WTC11 (cell line): ENCODE measurements at regions not wholly inside any gene's neighbourhood (a gene's known extent, or its start where the extent isn't known, plus 50 kb on each side); places are given as distances from the start of the nearest gene placed in this dataset.

Experiments
- ATAC-seq: fragments of 200-7000 bp; cut with Tn5 transposase; 2 replicates; pipeline ENCODE4 v1.10.0; 2021; ENCODE audit warnings: mild to moderate bottlenecking, moderate library complexity
- CTCF ChIA-PET: fragments of 300-600 bp; sonication (Branson Sonifier 250); formaldehyde crosslinking; loops from one replicate; lab custom pipeline; 2021; ENCODE audit warnings: antibody characterized with exemption; lab: Charles Lee
- POLR2A ChIA-PET: fragments of 350-600 bp; sonication (Branson Sonifier 250); formaldehyde crosslinking; loops from one replicate; lab custom pipeline; 2021; ENCODE audit warnings: antibody characterized with exemption; lab: Charles Lee
- DNase-seq: peaks from one replicate; pipeline ENCODE4 v3.0.0; 2021; ENCODE audit warnings: low spot score
- H3K27ac Mint-ChIP-seq: 2 replicates; pipeline ENCODE4 v1.8.0; 2021; ENCODE audit warnings: mixed read lengths
- H3K27me3 Mint-ChIP-seq: 2 replicates; pipeline ENCODE4 v1.8.0; 2021; ENCODE audit warnings: low read depth, mild to moderate bottlenecking, moderate library complexity, mixed read lengths
- H3K36me3 Mint-ChIP-seq: 2 replicates; pipeline ENCODE4 v1.8.0; 2021; ENCODE audit warnings: mixed read lengths
- H3K4me1 Mint-ChIP-seq: 2 replicates; pipeline ENCODE4 v1.8.0; 2022; ENCODE audit warnings: mixed read lengths
- H3K4me3 Mint-ChIP-seq: 2 replicates; pipeline ENCODE4 v1.8.0; 2021; ENCODE audit warnings: mild to moderate bottlenecking, moderate library complexity, mixed read lengths
- H3K9me3 Mint-ChIP-seq: 2 replicates; pipeline ENCODE4 v1.8.0; 2021; ENCODE audit warnings: mixed read lengths
- CREB1 ChIP-seq: sonication (generic); formaldehyde crosslinking; IDR thresholded peaks from 2 replicates; pipeline ENCODE4 v1.8.0; 2023; ENCODE audit warnings: mild to moderate bottlenecking, missing genetic modification reagents
- ETV6 ChIP-seq: sonication (generic); formaldehyde crosslinking; IDR thresholded peaks from 2 replicates; pipeline ENCODE4 v1.8.1; 2022; ENCODE audit warnings: mild to moderate bottlenecking, missing genetic modification reagents
- FOXJ3 ChIP-seq: sonication (generic); formaldehyde crosslinking; IDR thresholded peaks from 2 replicates; pipeline ENCODE4 v1.9.0; 2021; ENCODE audit warnings: missing genetic modification reagents, mild to moderate bottlenecking, borderline replicate concordance
- GTF2I ChIP-seq: fragments of 250-450 bp; sonication (Bioruptor Pico); conservative IDR thresholded peaks from 2 replicates; pipeline ENCODE4 v1.4.0; 2021; ENCODE audit warnings: mild to moderate bottlenecking
- NFYB ChIP-seq: sonication (generic); formaldehyde crosslinking; conservative IDR thresholded peaks from 2 replicates; pipeline ENCODE4 v1.8.0; 2022; ENCODE audit warnings: low read depth, missing genetic modification reagents
- NR1H2 ChIP-seq: sonication (generic); formaldehyde crosslinking; IDR thresholded peaks from 2 replicates; pipeline ENCODE4 v1.9.0; 2021; ENCODE audit warnings: mild to moderate bottlenecking, moderate library complexity, missing genetic modification reagents
- OVOL2 ChIP-seq: fragments of 250-450 bp; sonication (Bioruptor Pico); IDR thresholded peaks from 2 replicates; pipeline ENCODE4 v1.9.0; 2021; ENCODE audit warnings: mild to moderate bottlenecking, borderline replicate concordance
- PRRX2 ChIP-seq: fragments of 250-450 bp; sonication (Bioruptor Pico); IDR thresholded peaks from 2 replicates; pipeline ENCODE4 v1.8.0; 2021; ENCODE audit warnings: mild to moderate bottlenecking
- SMAD3 ChIP-seq: sonication (generic); formaldehyde crosslinking; IDR thresholded peaks from 2 replicates; pipeline ENCODE4 v1.8.0; 2022; ENCODE audit warnings: missing genetic modification reagents, mild to moderate bottlenecking, borderline replicate concordance
- TP53 ChIP-seq: sonication (generic); formaldehyde crosslinking; IDR thresholded peaks from 2 replicates; pipeline ENCODE4 v1.8.1; 2023; ENCODE audit warnings: mild to moderate bottlenecking, missing genetic modification reagents
- ZNF138 ChIP-seq: sonication (generic); formaldehyde crosslinking; conservative IDR thresholded peaks from 2 replicates; pipeline ENCODE4 v1.8.1; 2022; ENCODE audit warnings: mild to moderate bottlenecking, moderate library complexity, missing genetic modification reagents
- TF ChIP-seq, protein P1 (sequence below): fragments of 250-450 bp; sonication (Bioruptor Pico); IDR thresholded peaks from 2 replicates; pipeline ENCODE4 v1.9.0; 2021; ENCODE audit warnings: mild to moderate bottlenecking, borderline replicate concordance
- TF ChIP-seq, protein P2 (sequence below): sonication (generic); formaldehyde crosslinking; IDR thresholded peaks from 2 replicates; pipeline ENCODE4 v1.8.1; 2023; ENCODE audit warnings: mild to moderate bottlenecking, missing genetic modification reagents, moderate library complexity
- TF ChIP-seq, protein P3 (sequence below): fragments of 200-600 bp; IDR thresholded peaks from 2 replicates; pipeline ENCODE4 v1.8.0; 2022; ENCODE audit warnings: antibody characterized with exemption
- TF ChIP-seq, protein P4 (sequence below): sonication (generic); formaldehyde crosslinking; IDR thresholded peaks from 2 replicates; pipeline ENCODE4 v1.8.1; 2022; ENCODE audit warnings: low read depth, mild to moderate bottlenecking, moderate library complexity, missing genetic modification reagents, borderline replicate concordance
- TF ChIP-seq, protein P5 (sequence below): sonication (generic); formaldehyde crosslinking; IDR thresholded peaks from 2 replicates; pipeline ENCODE4 v1.8.0; 2022; ENCODE audit warnings: mild to moderate bottlenecking, missing genetic modification reagents
- TF ChIP-seq, protein P6 (sequence below): fragments of 250-450 bp; sonication (Bioruptor Pico); IDR thresholded peaks from 2 replicates; pipeline ENCODE4 v1.9.0; 2021; ENCODE audit warnings: mild to moderate bottlenecking
- TF ChIP-seq, protein P7 (sequence below): sonication (generic); formaldehyde crosslinking; IDR thresholded peaks from 2 replicates; pipeline ENCODE4 v1.8.1; 2022; ENCODE audit warnings: missing genetic modification reagents, borderline replicate concordance
- TF ChIP-seq, protein P8 (sequence below): sonication (generic); formaldehyde crosslinking; IDR thresholded peaks from 2 replicates; pipeline ENCODE4 v1.8.1; 2022; ENCODE audit warnings: low read depth, missing genetic modification reagents, borderline replicate concordance

DNA sequence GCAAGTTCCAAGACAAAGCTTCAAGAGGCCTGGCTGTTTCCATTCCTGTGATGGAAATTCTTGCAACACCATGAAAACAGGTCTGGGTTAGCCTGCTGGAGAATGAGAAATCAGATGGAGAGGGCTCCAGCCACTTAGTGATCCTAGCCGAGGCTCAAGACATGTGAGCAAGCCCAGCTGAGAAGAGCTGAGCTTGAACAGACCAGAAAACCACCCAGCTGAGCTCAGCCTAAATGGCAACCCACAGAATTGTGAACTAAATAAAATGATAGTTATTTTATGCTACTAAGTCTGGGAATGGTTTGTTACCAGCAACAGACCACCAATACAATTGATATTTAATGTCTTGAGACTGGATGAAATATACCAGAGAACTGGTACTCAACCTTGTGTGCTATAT lies 494.5 kb downstream of the RMST start:
- H3K27me3 Mint-ChIP-seq, result no peaks in the 10 kb centered on the region
- H3K36me3 Mint-ChIP-seq, result peaks cover 13% of the 10 kb centered on the region
- TF ChIP-seq, protein P1, sequence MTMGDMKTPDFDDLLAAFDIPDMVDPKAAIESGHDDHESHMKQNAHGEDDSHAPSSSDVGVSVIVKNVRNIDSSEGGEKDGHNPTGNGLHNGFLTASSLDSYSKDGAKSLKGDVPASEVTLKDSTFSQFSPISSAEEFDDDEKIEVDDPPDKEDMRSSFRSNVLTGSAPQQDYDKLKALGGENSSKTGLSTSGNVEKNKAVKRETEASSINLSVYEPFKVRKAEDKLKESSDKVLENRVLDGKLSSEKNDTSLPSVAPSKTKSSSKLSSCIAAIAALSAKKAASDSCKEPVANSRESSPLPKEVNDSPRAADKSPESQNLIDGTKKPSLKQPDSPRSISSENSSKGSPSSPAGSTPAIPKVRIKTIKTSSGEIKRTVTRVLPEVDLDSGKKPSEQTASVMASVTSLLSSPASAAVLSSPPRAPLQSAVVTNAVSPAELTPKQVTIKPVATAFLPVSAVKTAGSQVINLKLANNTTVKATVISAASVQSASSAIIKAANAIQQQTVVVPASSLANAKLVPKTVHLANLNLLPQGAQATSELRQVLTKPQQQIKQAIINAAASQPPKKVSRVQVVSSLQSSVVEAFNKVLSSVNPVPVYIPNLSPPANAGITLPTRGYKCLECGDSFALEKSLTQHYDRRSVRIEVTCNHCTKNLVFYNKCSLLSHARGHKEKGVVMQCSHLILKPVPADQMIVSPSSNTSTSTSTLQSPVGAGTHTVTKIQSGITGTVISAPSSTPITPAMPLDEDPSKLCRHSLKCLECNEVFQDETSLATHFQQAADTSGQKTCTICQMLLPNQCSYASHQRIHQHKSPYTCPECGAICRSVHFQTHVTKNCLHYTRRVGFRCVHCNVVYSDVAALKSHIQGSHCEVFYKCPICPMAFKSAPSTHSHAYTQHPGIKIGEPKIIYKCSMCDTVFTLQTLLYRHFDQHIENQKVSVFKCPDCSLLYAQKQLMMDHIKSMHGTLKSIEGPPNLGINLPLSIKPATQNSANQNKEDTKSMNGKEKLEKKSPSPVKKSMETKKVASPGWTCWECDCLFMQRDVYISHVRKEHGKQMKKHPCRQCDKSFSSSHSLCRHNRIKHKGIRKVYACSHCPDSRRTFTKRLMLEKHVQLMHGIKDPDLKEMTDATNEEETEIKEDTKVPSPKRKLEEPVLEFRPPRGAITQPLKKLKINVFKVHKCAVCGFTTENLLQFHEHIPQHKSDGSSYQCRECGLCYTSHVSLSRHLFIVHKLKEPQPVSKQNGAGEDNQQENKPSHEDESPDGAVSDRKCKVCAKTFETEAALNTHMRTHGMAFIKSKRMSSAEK (CRISPR knock-in tag), result no peak
- TF ChIP-seq PRRX2 (CRISPR knock-in tag), result no peak
- TF ChIP-seq, protein P2, sequence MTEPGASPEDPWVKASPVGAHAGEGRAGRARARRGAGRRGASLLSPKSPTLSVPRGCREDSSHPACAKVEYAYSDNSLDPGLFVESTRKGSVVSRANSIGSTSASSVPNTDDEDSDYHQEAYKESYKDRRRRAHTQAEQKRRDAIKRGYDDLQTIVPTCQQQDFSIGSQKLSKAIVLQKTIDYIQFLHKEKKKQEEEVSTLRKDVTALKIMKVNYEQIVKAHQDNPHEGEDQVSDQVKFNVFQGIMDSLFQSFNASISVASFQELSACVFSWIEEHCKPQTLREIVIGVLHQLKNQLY (CRISPR knock-in tag), result no peak
- no peak for TF ChIP-seq CREB1 (CRISPR knock-in tag)
- TF ChIP-seq, protein P3, sequence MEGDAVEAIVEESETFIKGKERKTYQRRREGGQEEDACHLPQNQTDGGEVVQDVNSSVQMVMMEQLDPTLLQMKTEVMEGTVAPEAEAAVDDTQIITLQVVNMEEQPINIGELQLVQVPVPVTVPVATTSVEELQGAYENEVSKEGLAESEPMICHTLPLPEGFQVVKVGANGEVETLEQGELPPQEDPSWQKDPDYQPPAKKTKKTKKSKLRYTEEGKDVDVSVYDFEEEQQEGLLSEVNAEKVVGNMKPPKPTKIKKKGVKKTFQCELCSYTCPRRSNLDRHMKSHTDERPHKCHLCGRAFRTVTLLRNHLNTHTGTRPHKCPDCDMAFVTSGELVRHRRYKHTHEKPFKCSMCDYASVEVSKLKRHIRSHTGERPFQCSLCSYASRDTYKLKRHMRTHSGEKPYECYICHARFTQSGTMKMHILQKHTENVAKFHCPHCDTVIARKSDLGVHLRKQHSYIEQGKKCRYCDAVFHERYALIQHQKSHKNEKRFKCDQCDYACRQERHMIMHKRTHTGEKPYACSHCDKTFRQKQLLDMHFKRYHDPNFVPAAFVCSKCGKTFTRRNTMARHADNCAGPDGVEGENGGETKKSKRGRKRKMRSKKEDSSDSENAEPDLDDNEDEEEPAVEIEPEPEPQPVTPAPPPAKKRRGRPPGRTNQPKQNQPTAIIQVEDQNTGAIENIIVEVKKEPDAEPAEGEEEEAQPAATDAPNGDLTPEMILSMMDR, result no peak
- TF ChIP-seq ETV6 (CRISPR knock-in tag), result no peak
- TF ChIP-seq, protein P4, sequence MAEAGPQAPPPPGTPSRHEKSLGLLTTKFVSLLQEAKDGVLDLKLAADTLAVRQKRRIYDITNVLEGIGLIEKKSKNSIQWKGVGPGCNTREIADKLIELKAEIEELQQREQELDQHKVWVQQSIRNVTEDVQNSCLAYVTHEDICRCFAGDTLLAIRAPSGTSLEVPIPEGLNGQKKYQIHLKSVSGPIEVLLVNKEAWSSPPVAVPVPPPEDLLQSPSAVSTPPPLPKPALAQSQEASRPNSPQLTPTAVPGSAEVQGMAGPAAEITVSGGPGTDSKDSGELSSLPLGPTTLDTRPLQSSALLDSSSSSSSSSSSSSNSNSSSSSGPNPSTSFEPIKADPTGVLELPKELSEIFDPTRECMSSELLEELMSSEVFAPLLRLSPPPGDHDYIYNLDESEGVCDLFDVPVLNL (CRISPR knock-in tag), result no peak
- TF ChIP-seq OVOL2 (CRISPR knock-in tag), result no peak
- TF ChIP-seq GTF2I (CRISPR knock-in tag), result no peak
- TF ChIP-seq FOXJ3, result no peak
- TF ChIP-seq, protein P5, sequence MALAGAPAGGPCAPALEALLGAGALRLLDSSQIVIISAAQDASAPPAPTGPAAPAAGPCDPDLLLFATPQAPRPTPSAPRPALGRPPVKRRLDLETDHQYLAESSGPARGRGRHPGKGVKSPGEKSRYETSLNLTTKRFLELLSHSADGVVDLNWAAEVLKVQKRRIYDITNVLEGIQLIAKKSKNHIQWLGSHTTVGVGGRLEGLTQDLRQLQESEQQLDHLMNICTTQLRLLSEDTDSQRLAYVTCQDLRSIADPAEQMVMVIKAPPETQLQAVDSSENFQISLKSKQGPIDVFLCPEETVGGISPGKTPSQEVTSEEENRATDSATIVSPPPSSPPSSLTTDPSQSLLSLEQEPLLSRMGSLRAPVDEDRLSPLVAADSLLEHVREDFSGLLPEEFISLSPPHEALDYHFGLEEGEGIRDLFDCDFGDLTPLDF (CRISPR knock-in tag), result no peak
- no peak overlapping the region for H3K27ac Mint-ChIP-seq
- no peak overlapping the region for H3K4me3 Mint-ChIP-seq
- H3K4me1 Mint-ChIP-seq, result 0 out of 2 replicates have a peak, but pooled peaks cover 2% of the 10 kb centered on the region
- ChIA-PET POLR2A (no interaction called here), CTCF (interaction anchor here (0.5 to 0.9 kb wide), 2 partner anchors 243 to 674 kb away, joined by 3 to 4 read pairs; no protein-coding TSS in a partner anchor)
- DNase-seq (no peak), ATAC-seq (no peak)
- peaks cover 23% of the 10 kb centered on the region for H3K9me3 Mint-ChIP-seq

DNA sequence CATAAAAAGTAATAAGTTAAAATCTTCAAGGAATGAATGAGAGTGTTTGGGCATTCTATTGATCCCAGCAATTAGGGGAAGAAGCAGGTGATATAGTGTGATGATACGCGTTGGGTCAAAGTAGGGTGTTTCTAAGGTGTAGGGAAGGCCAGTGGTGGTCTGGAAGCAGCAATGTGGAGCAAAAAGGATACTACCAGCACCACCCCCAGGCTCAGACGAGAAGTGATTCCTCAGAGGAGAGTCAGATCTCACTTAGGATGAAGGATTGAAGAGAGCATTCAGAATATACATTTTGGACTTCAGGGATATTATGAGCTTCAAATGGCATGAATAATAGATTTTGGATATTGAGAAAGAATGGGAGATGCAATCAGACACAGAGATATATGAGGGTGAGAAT lies 497.6 kb downstream of the RMST start:
- peaks cover 13% of the 10 kb centered on the region for H3K36me3 Mint-ChIP-seq
- ChIA-PET CTCF (interaction anchor here (0.7 to 2.3 kb wide), 15 partner anchors 8 to 672 kb away, joined by 3 to 12 read pairs (median 5); no protein-coding TSS in a partner anchor), POLR2A (no interaction called here)
- H3K4me3 Mint-ChIP-seq, result no peak overlapping the region
- no peaks in the 10 kb centered on the region for H3K27me3 Mint-ChIP-seq
- no peaks in the 10 kb centered on the region for H3K4me1 Mint-ChIP-seq
- DNase-seq (peak; percentile 23), ATAC-seq (peak; percentile 82)
- peaks cover 16% of the 10 kb centered on the region for H3K9me3 Mint-ChIP-seq
- no peak overlapping the region for H3K27ac Mint-ChIP-seq
- TF ChIP-seq TP53 (CRISPR knock-in tag) (no peak), NR1H2 (CRISPR knock-in tag) (no peak), SMAD3 (CRISPR knock-in tag) (no peak), ZNF138 (CRISPR knock-in tag) (no peak), NFYB (CRISPR knock-in tag) (no peak)
- TF ChIP-seq, protein P6, sequence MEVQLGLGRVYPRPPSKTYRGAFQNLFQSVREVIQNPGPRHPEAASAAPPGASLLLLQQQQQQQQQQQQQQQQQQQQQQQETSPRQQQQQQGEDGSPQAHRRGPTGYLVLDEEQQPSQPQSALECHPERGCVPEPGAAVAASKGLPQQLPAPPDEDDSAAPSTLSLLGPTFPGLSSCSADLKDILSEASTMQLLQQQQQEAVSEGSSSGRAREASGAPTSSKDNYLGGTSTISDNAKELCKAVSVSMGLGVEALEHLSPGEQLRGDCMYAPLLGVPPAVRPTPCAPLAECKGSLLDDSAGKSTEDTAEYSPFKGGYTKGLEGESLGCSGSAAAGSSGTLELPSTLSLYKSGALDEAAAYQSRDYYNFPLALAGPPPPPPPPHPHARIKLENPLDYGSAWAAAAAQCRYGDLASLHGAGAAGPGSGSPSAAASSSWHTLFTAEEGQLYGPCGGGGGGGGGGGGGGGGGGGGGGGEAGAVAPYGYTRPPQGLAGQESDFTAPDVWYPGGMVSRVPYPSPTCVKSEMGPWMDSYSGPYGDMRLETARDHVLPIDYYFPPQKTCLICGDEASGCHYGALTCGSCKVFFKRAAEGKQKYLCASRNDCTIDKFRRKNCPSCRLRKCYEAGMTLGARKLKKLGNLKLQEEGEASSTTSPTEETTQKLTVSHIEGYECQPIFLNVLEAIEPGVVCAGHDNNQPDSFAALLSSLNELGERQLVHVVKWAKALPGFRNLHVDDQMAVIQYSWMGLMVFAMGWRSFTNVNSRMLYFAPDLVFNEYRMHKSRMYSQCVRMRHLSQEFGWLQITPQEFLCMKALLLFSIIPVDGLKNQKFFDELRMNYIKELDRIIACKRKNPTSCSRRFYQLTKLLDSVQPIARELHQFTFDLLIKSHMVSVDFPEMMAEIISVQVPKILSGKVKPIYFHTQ (CRISPR knock-in tag), result no peak
- TF ChIP-seq, protein P7, sequence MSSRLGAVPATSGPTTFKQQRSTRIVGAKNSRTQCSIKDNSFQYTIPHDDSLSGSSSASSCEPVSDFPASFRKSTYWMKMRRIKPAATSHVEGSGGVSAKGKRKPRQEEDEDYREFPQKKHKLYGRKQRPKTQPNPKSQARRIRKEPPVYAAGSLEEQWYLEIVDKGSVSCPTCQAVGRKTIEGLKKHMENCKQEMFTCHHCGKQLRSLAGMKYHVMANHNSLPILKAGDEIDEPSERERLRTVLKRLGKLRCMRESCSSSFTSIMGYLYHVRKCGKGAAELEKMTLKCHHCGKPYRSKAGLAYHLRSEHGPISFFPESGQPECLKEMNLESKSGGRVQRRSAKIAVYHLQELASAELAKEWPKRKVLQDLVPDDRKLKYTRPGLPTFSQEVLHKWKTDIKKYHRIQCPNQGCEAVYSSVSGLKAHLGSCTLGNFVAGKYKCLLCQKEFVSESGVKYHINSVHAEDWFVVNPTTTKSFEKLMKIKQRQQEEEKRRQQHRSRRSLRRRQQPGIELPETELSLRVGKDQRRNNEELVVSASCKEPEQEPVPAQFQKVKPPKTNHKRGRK (CRISPR knock-in tag), result no peak
- TF ChIP-seq, protein P8, sequence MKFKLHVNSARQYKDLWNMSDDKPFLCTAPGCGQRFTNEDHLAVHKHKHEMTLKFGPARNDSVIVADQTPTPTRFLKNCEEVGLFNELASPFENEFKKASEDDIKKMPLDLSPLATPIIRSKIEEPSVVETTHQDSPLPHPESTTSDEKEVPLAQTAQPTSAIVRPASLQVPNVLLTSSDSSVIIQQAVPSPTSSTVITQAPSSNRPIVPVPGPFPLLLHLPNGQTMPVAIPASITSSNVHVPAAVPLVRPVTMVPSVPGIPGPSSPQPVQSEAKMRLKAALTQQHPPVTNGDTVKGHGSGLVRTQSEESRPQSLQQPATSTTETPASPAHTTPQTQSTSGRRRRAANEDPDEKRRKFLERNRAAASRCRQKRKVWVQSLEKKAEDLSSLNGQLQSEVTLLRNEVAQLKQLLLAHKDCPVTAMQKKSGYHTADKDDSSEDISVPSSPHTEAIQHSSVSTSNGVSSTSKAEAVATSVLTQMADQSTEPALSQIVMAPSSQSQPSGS (CRISPR knock-in tag), result no peak
